H9 (cell line): ENCODE measurements at regions not wholly inside any gene's neighbourhood (a gene's known extent, or its start where the extent isn't known, plus 50 kb on each side); places are given as distances from the start of the nearest gene placed in this dataset.

Experiments used
- DNase-seq: peaks from one replicate; pipeline ENCODE4 v3.0.0-alpha.2; 2017
- H2AFZ ChIP-seq: one replicate; pipeline ENCODE4 v1.6.1; 2013; ENCODE audit warnings: mild to moderate bottlenecking, low read length, control low read depth, moderate library complexity
- H2AK5ac ChIP-seq: 2 replicates; pipeline ENCODE4 v1.6.1; 2013; ENCODE audit warnings: low read length, control low read depth, mixed read lengths; ENCODE audit not compliant: insufficient read length
- H2BK120ac ChIP-seq: one replicate; pipeline ENCODE4 v1.6.1; 2013; ENCODE audit warnings: low read depth, mild to moderate bottlenecking, low read length, control low read depth, inconsistent platforms; ENCODE audit not compliant: poor library complexity, severe bottlenecking
- H2BK12ac ChIP-seq: 2 replicates; pipeline ENCODE4 v1.6.1; 2013; ENCODE audit warnings: low read length, control low read depth, mixed read lengths, low read depth; ENCODE audit not compliant: insufficient read length
- H2BK15ac ChIP-seq: 2 replicates; pipeline ENCODE4 v1.6.1; 2013; ENCODE audit warnings: low read depth, low read length, control low read depth
- H2BK20ac ChIP-seq: one replicate; pipeline ENCODE4 v1.6.1; 2013; ENCODE audit warnings: low read depth, mild to moderate bottlenecking, low read length, control low read depth, inconsistent platforms; ENCODE audit not compliant: poor library complexity, severe bottlenecking
- H2BK5ac ChIP-seq: 2 replicates; pipeline ENCODE4 v1.6.1; 2013; ENCODE audit warnings: low read length, control low read depth, mixed read lengths; ENCODE audit not compliant: insufficient read length
- H3K14ac ChIP-seq: 2 replicates; pipeline ENCODE4 v1.6.1; 2013; ENCODE audit warnings: low read length, control low read depth; ENCODE audit not compliant: insufficient read depth
- H3K18ac ChIP-seq: 2 replicates; pipeline ENCODE4 v1.6.1; 2013; ENCODE audit warnings: low read depth, mild to moderate bottlenecking, mixed read lengths, low read length, control low read depth; ENCODE audit not compliant: insufficient read length
- H3K23ac ChIP-seq: 2 replicates; pipeline ENCODE4 v1.6.1; 2013; ENCODE audit warnings: low read length, control low read depth, mixed read lengths, low read depth; ENCODE audit not compliant: insufficient read length
- H3K23me2 ChIP-seq: 2 replicates; pipeline ENCODE4 v1.6.1; 2013; ENCODE audit warnings: low read depth, mild to moderate bottlenecking, mixed read lengths, low read length, control low read depth; ENCODE audit not compliant: insufficient read length, poor library complexity, severe bottlenecking
- H3K27ac ChIP-seq: 2 replicates; pipeline ENCODE4 v1.5.1; 2013; ENCODE audit warnings: low read length, control low read depth, mixed read lengths, low read depth; ENCODE audit not compliant: insufficient read length
- H3K27me3 ChIP-seq: 2 replicates; pipeline ENCODE4 v1.6.1; 2013; ENCODE audit warnings: low read length, control low read depth, inconsistent platforms; ENCODE audit not compliant: insufficient read depth
- H3K4ac ChIP-seq: 2 replicates; pipeline ENCODE4 v1.6.1; 2013; ENCODE audit warnings: low read depth, mild to moderate bottlenecking, control low read depth, inconsistent platforms, low read length, moderate library complexity
- H3K4me1 ChIP-seq: 2 replicates; pipeline ENCODE4 v1.6.1; 2013; ENCODE audit warnings: low read length, control low read depth, inconsistent platforms; ENCODE audit not compliant: insufficient read depth
- H3K4me2 ChIP-seq: 2 replicates; pipeline ENCODE4 v1.6.1; 2013; ENCODE audit warnings: low read length, control low read depth, mixed read lengths; ENCODE audit not compliant: insufficient read length, insufficient read depth
- H3K56ac ChIP-seq: 2 replicates; pipeline ENCODE4 v1.6.1; 2013; ENCODE audit warnings: low read depth, mild to moderate bottlenecking, mixed read lengths, low read length, control low read depth; ENCODE audit not compliant: insufficient read length
- H3K79me1 ChIP-seq: 2 replicates; pipeline ENCODE4 v1.6.1; 2013; ENCODE audit warnings: low read depth, mild to moderate bottlenecking, moderate library complexity, low read length, control low read depth, inconsistent platforms; ENCODE audit not compliant: insufficient read depth, poor library complexity, severe bottlenecking
- H3K79me2 ChIP-seq: 2 replicates; pipeline ENCODE4 v1.6.1; 2013; ENCODE audit warnings: low read length, control low read depth, inconsistent platforms; ENCODE audit not compliant: insufficient read depth
- H3K9ac ChIP-seq: 2 replicates; pipeline ENCODE4 v1.6.1; 2013; ENCODE audit warnings: low read length, control low read depth, mixed read lengths; ENCODE audit not compliant: insufficient read length; ENCODE audit errors: extremely low read depth
- H3K9me3 ChIP-seq: one replicate; pipeline ENCODE4 v1.6.1; 2013; ENCODE audit warnings: low read depth, low read length, inconsistent platforms; ENCODE audit not compliant: control insufficient read depth
- H3T11ph ChIP-seq: one replicate; pipeline ENCODE4 v1.6.1; 2013; ENCODE audit warnings: mild to moderate bottlenecking, low read length, control low read depth, inconsistent platforms
- H4K20me1 ChIP-seq: one replicate; pipeline ENCODE4 v1.6.1; 2013; ENCODE audit not compliant: control insufficient read depth, insufficient read length, insufficient read depth
- H4K5ac ChIP-seq: 2 replicates; pipeline ENCODE4 v1.6.1; 2013; ENCODE audit warnings: low read depth, mild to moderate bottlenecking, mixed read lengths, low read length, control low read depth; ENCODE audit not compliant: insufficient read length
- H4K8ac ChIP-seq: replicated peaks from 2 replicates; pipeline ENCODE4 v1.6.1; 2013; ENCODE audit warnings: low read length, control low read depth, mixed read lengths, low read depth; ENCODE audit not compliant: insufficient read length
- H4K91ac ChIP-seq: 2 replicates; pipeline ENCODE4 v1.6.1; 2013; ENCODE audit warnings: low read depth, mild to moderate bottlenecking, moderate library complexity, mixed read lengths, low read length, control low read depth; ENCODE audit not compliant: insufficient read length
- H3K27ac Mint-ChIP-seq, 3 experiments: 2 replicates in 2 of 3; 3 replicates in 1 of 3; pipeline ENCODE4 v1.8.0; 2020 to 2021; ENCODE audit warnings: mixed read lengths in 3 of 3, mild to moderate bottlenecking in 1 of 3, moderate library complexity in 1 of 3
- H3K27me3 Mint-ChIP-seq: 2 replicates; pipeline ENCODE4 v1.8.0; 2021; ENCODE audit warnings: low read depth, mild to moderate bottlenecking, moderate library complexity, mixed read lengths
- H3K36me3 Mint-ChIP-seq, 3 experiments: 2 replicates in 2 of 3; 3 replicates in 1 of 3; pipeline ENCODE4 v1.8.0; 2020 to 2021; ENCODE audit warnings: low read depth in 3 of 3, mixed read lengths in 3 of 3; ENCODE audit not compliant: insufficient read depth in 1 of 3
- H3K4me1 Mint-ChIP-seq, 2 experiments: 2 replicates each; pipeline ENCODE4 v1.8.0; 2020; ENCODE audit warnings: mixed read lengths in 2 of 2
- H3K4me3 Mint-ChIP-seq, 2 experiments: 2 replicates in 1 of 2; 3 replicates in 1 of 2; pipeline ENCODE4 v1.8.0; 2020 to 2021; ENCODE audit warnings: mild to moderate bottlenecking in 2 of 2, mixed read lengths in 2 of 2, moderate library complexity in 1 of 2
- H3K9me3 Mint-ChIP-seq, 2 experiments: 2 replicates in 1 of 2; 3 replicates in 1 of 2; pipeline ENCODE4 v1.8.0; 2020; ENCODE audit warnings: mild to moderate bottlenecking in 2 of 2, mixed read lengths in 2 of 2, moderate library complexity in 1 of 2
- CTCF ChIP-seq: fragments of 200-600 bp; sonication (generic); conservative IDR thresholded peaks from 3 replicates; pipeline ENCODE4 v1.8.0; 2021; ENCODE audit warnings: antibody characterized with exemption, mild to moderate bottlenecking
- WGBS: extraction: QIAGEN DNeasy Blood & Tissue Kit; methylation state at CpG from one replicate; pipeline ENCODE4 v1.1.7; 2013; ENCODE audit warnings: missing lambda C conversion rate, low lambda C conversion rate, mixed read lengths; ENCODE audit not compliant: insufficient read length; ENCODE audit errors: extremely low coverage; 5-methylcytosine and 5-hydroxymethylcytosine counted together

- Histone ChIP-seq H2BK20ac (no peak overlapping the region), H3K27ac (no peak overlapping the region), H3K79me1 (no peaks in the 10 kb centered on the region), H3K14ac (no peak overlapping the region), H3K27me3 (no peaks in the 10 kb centered on the region), H3K9me3 (no peaks in the 10 kb centered on the region), H3K56ac (no peak overlapping the region), H4K20me1 (no peaks in the 10 kb centered on the region), H3K4ac (no peak overlapping the region), H2BK120ac (no peak overlapping the region), H3T11ph (no peak overlapping the region), H4K8ac (no peak overlapping the region), H2AFZ (no peak overlapping the region), H4K5ac (no peak overlapping the region), H3K9ac (no peak overlapping the region), H2BK5ac (no peak overlapping the region), H3K23me2 (no peaks in the 10 kb centered on the region), H2BK15ac (no peak overlapping the region), H4K91ac (no peak overlapping the region), H3K23ac (no peak overlapping the region), H3K18ac (no peak overlapping the region), H3K4me2 (no peak overlapping the region), H2BK12ac (no peak overlapping the region), H2AK5ac (no peak overlapping the region), H3K4me1 (peaks cover 15% of the 10 kb centered on the region; the same call in 1 of the 2 replicates), H3K79me2 (no peaks in the 10 kb centered on the region)
- H3K4me1 Mint-ChIP-seq, result peaks cover 32 to 40% of the 10 kb centered on the region in 2 experiments
- H3K36me3 Mint-ChIP-seq, result no peaks in the 10 kb centered on the region
- DNase-seq, result no peak
- WGBS, result no CpG with 5 or more reads among the region's 15 CpGs
- H3K27ac Mint-ChIP-seq, result peak overlapping the region; percentile 72 to 80 (median 75); a peak in 5 of 7 replicates
- no peak for TF ChIP-seq CTCF
- no peak overlapping the region for H3K4me3 Mint-ChIP-seq
- H3K27me3 Mint-ChIP-seq, result no peaks in the 10 kb centered on the region
- peaks cover 0 to 4% of the 10 kb centered on the region in 2 experiments; a peak in 1 of 5 replicates for H3K9me3 Mint-ChIP-seq
Measured at GRCh38 chr6:140050101-140050995, 675.9 kb upstream of the CITED2 start.
